Parathyroid adenoma (tissue), 2 donors: ENCODE measurements at regions not wholly inside any gene's neighbourhood (a gene's known extent, or its start where the extent isn't known, plus 50 kb on each side); places are given as distances from the start of the nearest gene placed in this dataset.

Source experiments
- H2AFZ ChIP-seq: fragments of 300-600 bp; sonication (generic); one replicate; pipeline ENCODE4 v1.7.0; 2017; ENCODE audit warnings: antibody characterized with exemption, mild to moderate bottlenecking
- H3K27ac ChIP-seq: fragments of 300-600 bp; sonication (generic); one replicate; pipeline ENCODE4 v1.7.0; 2017
- H3K27me3 ChIP-seq: fragments of 300-600 bp; sonication (generic); one replicate; pipeline ENCODE4 v1.7.0; 2017; ENCODE audit warnings: low read length; ENCODE audit not compliant: control insufficient read depth, insufficient read depth
- H3K36me3 ChIP-seq: fragments of 300-600 bp; sonication (generic); one replicate; pipeline ENCODE4 v1.7.0; 2017; ENCODE audit warnings: low read length; ENCODE audit not compliant: control insufficient read depth, insufficient read depth
- H3K4me1 ChIP-seq: fragments of 300-600 bp; sonication (generic); one replicate; pipeline ENCODE4 v1.7.0; 2017; ENCODE audit warnings: control low read depth
- H3K4me2 ChIP-seq: fragments of 300-600 bp; sonication (generic); one replicate; pipeline ENCODE4 v1.7.0; 2017; ENCODE audit warnings: low read length
- H3K4me3 ChIP-seq: fragments of 300-600 bp; sonication (generic); one replicate; pipeline ENCODE4 v1.7.0; 2017; ENCODE audit warnings: low read depth, low read length
- H3K79me2 ChIP-seq: fragments of 300-600 bp; sonication (generic); one replicate; pipeline ENCODE4 v1.7.0; 2017; ENCODE audit warnings: control low read depth
- H3K9ac ChIP-seq: fragments of 300-600 bp; sonication (generic); one replicate; pipeline ENCODE4 v1.7.0; 2017; ENCODE audit warnings: mild to moderate bottlenecking
- H3K9me3 ChIP-seq: fragments of 300-600 bp; sonication (generic); one replicate; pipeline ENCODE4 v1.7.0; 2017; ENCODE audit warnings: low read length; ENCODE audit not compliant: control insufficient read depth
- CTCF ChIP-seq: fragments of 300-600 bp; sonication (generic); IDR thresholded peaks from one replicate; pipeline ENCODE4 v1.7.0; 2017; ENCODE audit warnings: antibody characterized with exemption, mild to moderate bottlenecking
- donor health status: primary hyperparathyroidism.

GRCh38 chr2:163463411-163463810, 272.4 kb downstream of the FIGN start:
- H3K27ac ChIP-seq: no peak overlapping the region
- no peak overlapping the region for H3K4me2 ChIP-seq
- H3K79me2 ChIP-seq: no peaks in the 10 kb centered on the region
- H3K4me3 ChIP-seq: no peak overlapping the region
- no peaks in the 10 kb centered on the region for H3K36me3 ChIP-seq
- no peaks in the 10 kb centered on the region for H3K27me3 ChIP-seq
- TF ChIP-seq CTCF: no peak
- no peak overlapping the region for H2AFZ ChIP-seq
- H3K9me3 ChIP-seq: no peaks in the 10 kb centered on the region
- H3K4me1 ChIP-seq: no peaks in the 10 kb centered on the region
- no peak overlapping the region for H3K9ac ChIP-seq

GRCh38 chr2:163462993-163463392, 272.8 kb downstream of the FIGN start:
- H3K9me3 ChIP-seq: no peaks in the 10 kb centered on the region
- H3K4me2 ChIP-seq: no peak overlapping the region
- no peaks in the 10 kb centered on the region for H3K36me3 ChIP-seq
- H3K9ac ChIP-seq: no peak overlapping the region
- H3K27ac ChIP-seq: no peak overlapping the region
- H3K27me3 ChIP-seq: no peaks in the 10 kb centered on the region
- TF ChIP-seq CTCF: no peak
- no peak overlapping the region for H2AFZ ChIP-seq
- H3K79me2 ChIP-seq: no peaks in the 10 kb centered on the region
- H3K4me1 ChIP-seq: no peaks in the 10 kb centered on the region
- no peak overlapping the region for H3K4me3 ChIP-seq

GRCh38 chr2:163459986-163460385, 275.8 kb downstream of the FIGN start:
- TF ChIP-seq CTCF: no peak
- H3K27me3 ChIP-seq: no peaks in the 10 kb centered on the region
- H2AFZ ChIP-seq: no peak overlapping the region
- H3K9ac ChIP-seq: no peak overlapping the region
- no peak overlapping the region for H3K4me3 ChIP-seq
- H3K27ac ChIP-seq: no peak overlapping the region
- H3K79me2 ChIP-seq: no peaks in the 10 kb centered on the region
- no peaks in the 10 kb centered on the region for H3K36me3 ChIP-seq
- H3K4me1 ChIP-seq: no peaks in the 10 kb centered on the region
- H3K4me2 ChIP-seq: no peak overlapping the region
- H3K9me3 ChIP-seq: no peaks in the 10 kb centered on the region

GRCh38 chr2:163456953-163457743, 278.7 kb downstream of the FIGN start:
- Histone ChIP-seq H3K27me3 (no peaks in the 10 kb centered on the region), H3K9me3 (no peaks in the 10 kb centered on the region), H3K4me1 (no peaks in the 10 kb centered on the region), H3K9ac (no peak overlapping the region), H2AFZ (no peak overlapping the region), H3K4me3 (no peak overlapping the region), H3K79me2 (no peaks in the 10 kb centered on the region), H3K36me3 (no peaks in the 10 kb centered on the region), H3K27ac (no peak overlapping the region), H3K4me2 (no peak overlapping the region)
- TF ChIP-seq CTCF: no peak

GRCh38 chr2:163455815-163456214, 280.0 kb downstream of the FIGN start:
- Histone ChIP-seq H3K9ac (no peak overlapping the region), H3K4me3 (no peak overlapping the region), H3K27ac (no peak overlapping the region), H2AFZ (no peak overlapping the region), H3K4me1 (no peaks in the 10 kb centered on the region), H3K4me2 (no peak overlapping the region), H3K79me2 (no peaks in the 10 kb centered on the region), H3K9me3 (no peaks in the 10 kb centered on the region), H3K27me3 (no peaks in the 10 kb centered on the region), H3K36me3 (no peaks in the 10 kb centered on the region)
- no peak for TF ChIP-seq CTCF
